NCI-H2171 (cell line): ENCODE measurements at regions not wholly inside any gene's neighbourhood (a gene's known extent, or its start where the extent isn't known, plus 50 kb on each side); places are given as distances from the start of the nearest gene placed in this dataset.

ENCODE experiments used
- DNase-seq: peaks from one replicate; lab custom pipeline; 2025; lab: John Stamatoyannopoulos, UW

DNA sequence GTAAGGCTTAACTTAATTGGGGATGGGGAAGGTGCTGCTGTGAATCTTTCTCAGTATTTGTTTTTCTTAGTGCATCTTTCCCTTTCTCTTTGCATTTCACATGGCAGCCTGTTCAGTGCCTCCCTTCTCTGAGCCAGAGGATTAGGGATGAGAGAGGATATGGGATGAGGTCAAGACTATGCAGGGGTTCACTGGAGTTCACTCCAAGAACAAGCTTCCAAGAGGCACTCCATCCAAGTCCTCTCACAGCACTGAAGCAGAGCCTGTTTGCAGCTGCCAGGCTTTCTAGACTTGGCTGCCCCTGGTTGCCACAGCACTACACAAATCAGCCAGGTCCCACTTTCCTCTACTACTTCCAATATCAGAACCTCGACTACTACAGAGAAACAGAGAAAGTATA is 80.3 kb upstream of the GYPC start:
- DNase-seq: no peak

DNA sequence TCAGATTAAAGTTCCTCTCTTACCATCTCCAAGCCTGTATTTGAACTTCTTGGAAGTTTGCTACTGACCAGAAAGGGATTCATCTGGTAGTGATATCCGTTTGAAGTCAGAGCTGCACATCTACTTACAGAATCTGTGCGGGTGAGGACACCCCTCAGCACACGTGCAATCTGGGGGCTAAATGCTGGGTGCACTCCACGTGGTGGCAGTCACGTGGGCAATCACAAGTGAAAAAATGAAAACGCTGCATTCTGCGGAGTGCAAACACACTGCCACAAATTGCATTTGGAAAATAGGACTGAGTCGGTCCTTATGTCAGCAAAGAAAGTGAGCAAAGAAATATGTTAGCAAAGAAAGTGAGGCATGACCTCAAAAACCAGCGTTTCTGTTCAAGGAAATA is 76.1 kb upstream of the GYPC start:
- DNase-seq: no peak

- DNase-seq: no peak
These were observed 69.6 kb upstream of the GYPC start for GRCh38 chr2:126586317-126586716.

DNA sequence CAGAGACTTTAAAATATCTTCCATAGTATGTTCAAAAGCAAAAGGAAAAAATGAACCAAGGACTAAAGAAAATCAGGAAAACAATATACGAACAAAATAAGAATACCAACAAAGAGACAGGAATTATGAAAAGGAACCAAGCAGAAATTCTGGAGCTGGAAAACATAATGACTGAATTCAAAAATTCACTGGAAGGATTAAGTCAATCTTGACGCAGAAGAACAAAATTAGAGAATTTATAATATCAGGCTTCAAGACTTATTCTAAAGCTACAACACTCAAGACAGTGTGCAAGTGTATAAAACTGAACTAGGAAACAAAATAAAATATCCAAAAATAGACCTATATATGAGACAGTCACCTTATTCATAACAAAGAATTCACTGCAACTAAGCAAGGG is 56.9 kb upstream of the GYPC start:
- no peak for DNase-seq

- DNase-seq: no peak
These were observed 55.2 kb upstream of the GYPC start for GRCh38 chr2:126600742-126601141.

DNA sequence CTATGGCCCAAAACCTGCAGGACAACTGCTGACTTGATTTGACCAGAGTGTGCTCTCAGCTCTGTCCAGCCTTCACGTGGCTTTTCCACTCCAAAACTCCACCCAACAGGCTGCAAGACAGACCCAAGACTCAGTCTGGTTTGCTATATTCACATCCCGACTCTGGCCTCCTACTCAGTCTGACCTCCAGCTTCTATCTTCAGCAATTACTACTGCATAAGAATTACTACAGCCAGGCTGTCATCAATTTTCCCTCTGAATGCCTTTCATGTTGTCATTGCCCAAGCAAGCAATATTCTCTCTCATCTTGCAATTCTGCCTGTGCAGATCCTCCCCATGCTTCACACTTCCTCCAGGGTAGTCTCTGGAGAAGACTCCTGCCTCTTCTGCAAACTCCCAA is 53.6 kb upstream of the GYPC start:
- DNase-seq: no peak
